Mammary epithelial cell (primary cell): ENCODE measurements at regions not wholly inside any gene's neighbourhood (a gene's known extent, or its start where the extent isn't known, plus 50 kb on each side); places are given as distances from the start of the nearest gene placed in this dataset.

Experiments used
- CTCF ChIP-seq, 2 donors: IDR thresholded peaks in 1 of 2; conservative IDR thresholded peaks in 1 of 2; 2 replicates each; pipeline ENCODE4 v1.5.1; 2011 to 2012; ENCODE audit warnings: inconsistent platforms in 2 of 2, low read length in 2 of 2, mild to moderate bottlenecking in 2 of 2, control low read depth in 1 of 2, low read depth in 1 of 2; ENCODE audit not compliant: insufficient read depth in 1 of 2; ENCODE audit errors: extremely low read depth in 1 of 2
- EZH2 ChIP-seq: IDR thresholded peaks from 2 replicates; pipeline ENCODE4 v1.6.1; 2012; ENCODE audit warnings: low read length, inconsistent platforms, borderline replicate concordance

- TF ChIP-seq CTCF (conservative IDR thresholded peaks at IDR 0.05 in 1 of 2, IDR thresholded peaks at IDR 0.05 in 1 of 2; ENCODE audit: extremely low read depth in 1 of 2, insufficient read depth in 1 of 2, low read depth in 1 of 2, low read length in 2 of 2): no peak
- TF ChIP-seq EZH2: no peak
These were observed 411.9 kb downstream of the GPAT3 start for GRCh38 chr4:83947830-83948193.
